Vagina (tissue), 2 donors: ENCODE measurements at regions not wholly inside any gene's neighbourhood (a gene's known extent, or its start where the extent isn't known, plus 50 kb on each side); places are given as distances from the start of the nearest gene placed in this dataset.

Source experiments
- POLR2AphosphoS5 ChIP-seq, 2 donors: sonication (generic); formaldehyde crosslinking; IDR thresholded peaks; one replicate each; pipeline ENCODE4 v1.9.0; 2017; ENCODE audit warnings: antibody characterized with exemption in 2 of 2, mild to moderate bottlenecking in 2 of 2, low read depth in 1 of 2; ENCODE audit not compliant: insufficient read depth in 1 of 2
- TF ChIP-seq, protein P1 (sequence below), 3 experiments: fragments of 450-650 bp in 2 of 3; fragments of 200-600 bp in 1 of 3; sonication (generic) in 1 of 3; IDR thresholded peaks; one replicate each; pipeline ENCODE4 v1.5.1; 2017 to 2019; ENCODE audit warnings: antibody characterized with exemption in 3 of 3, mild to moderate bottlenecking in 2 of 3, moderate library complexity in 2 of 3

DNA sequence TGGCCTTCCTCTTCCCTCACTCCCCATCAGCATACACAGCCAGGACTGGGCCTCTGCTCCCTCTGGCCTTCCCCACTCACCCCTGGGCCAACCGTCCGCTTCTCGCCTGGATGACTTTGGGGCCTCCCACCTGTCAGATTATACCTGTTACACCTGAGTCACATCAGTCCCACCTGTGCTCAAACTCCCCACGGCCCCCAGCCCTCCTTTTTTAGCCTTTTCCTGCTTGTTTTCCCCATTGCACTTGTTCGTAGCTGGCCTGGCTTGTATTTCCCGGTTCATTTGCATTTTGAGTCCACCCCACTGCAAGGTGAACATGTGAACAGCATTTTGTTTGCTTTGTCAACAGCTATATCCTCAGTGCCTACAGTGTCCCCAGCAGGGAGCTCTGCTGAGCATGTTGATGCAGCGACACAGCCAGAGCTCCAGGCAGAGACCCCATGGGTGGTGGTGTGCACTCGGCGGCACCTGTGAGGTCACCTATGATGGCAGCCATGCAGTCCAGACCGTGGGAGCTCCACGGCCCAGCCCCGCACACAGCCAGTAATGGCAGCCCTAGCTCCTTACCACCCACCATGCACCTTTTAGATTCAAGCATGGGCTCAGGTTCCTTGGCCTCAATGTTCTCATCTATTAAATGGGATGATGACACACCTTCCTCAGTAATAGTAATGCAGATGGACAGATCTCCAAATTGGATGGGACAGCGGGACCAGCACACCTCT lies 276.4 kb upstream of the HS6ST1 start:
- TF ChIP-seq, protein P1, sequence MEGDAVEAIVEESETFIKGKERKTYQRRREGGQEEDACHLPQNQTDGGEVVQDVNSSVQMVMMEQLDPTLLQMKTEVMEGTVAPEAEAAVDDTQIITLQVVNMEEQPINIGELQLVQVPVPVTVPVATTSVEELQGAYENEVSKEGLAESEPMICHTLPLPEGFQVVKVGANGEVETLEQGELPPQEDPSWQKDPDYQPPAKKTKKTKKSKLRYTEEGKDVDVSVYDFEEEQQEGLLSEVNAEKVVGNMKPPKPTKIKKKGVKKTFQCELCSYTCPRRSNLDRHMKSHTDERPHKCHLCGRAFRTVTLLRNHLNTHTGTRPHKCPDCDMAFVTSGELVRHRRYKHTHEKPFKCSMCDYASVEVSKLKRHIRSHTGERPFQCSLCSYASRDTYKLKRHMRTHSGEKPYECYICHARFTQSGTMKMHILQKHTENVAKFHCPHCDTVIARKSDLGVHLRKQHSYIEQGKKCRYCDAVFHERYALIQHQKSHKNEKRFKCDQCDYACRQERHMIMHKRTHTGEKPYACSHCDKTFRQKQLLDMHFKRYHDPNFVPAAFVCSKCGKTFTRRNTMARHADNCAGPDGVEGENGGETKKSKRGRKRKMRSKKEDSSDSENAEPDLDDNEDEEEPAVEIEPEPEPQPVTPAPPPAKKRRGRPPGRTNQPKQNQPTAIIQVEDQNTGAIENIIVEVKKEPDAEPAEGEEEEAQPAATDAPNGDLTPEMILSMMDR (IDR thresholded peaks at IDR 0.05): no peak
- no peak for TF ChIP-seq POLR2AphosphoS5 (IDR thresholded peaks at IDR 0.05; ENCODE audit: insufficient read depth in 1 of 2, low read depth in 1 of 2)
